MM.1S (cell line): ENCODE measurements at regions not wholly inside any gene's neighbourhood (a gene's known extent, or its start where the extent isn't known, plus 50 kb on each side); places are given as distances from the start of the nearest gene placed in this dataset.

Experiments
- DNase-seq: peaks from one replicate; pipeline ENCODE4 v3.0.0-alpha.2; 2015
- H2AFZ ChIP-seq: fragments of 300-600 bp; sonication (generic); 2 replicates; pipeline ENCODE4 v1.6.0; 2016; ENCODE audit warnings: antibody characterized with exemption, low read length
- H3F3A ChIP-seq: fragments of 300-600 bp; sonication (generic); 2 replicates; pipeline ENCODE4 v1.6.1; 2016; ENCODE audit warnings: mild to moderate bottlenecking, antibody characterized with exemption, low read length, moderate library complexity, mixed read lengths; ENCODE audit not compliant: insufficient read depth
- H3K27ac ChIP-seq: fragments of 300-600 bp; sonication (generic); 2 replicates; pipeline ENCODE4 v1.5.1; 2016; ENCODE audit warnings: mild to moderate bottlenecking, low read length
- H3K27me3 ChIP-seq: fragments of 300-600 bp; sonication (generic); replicated peaks from 2 replicates; pipeline ENCODE4 v1.6.0; 2016; ENCODE audit warnings: low read length; ENCODE audit not compliant: insufficient read depth
- H3K36me3 ChIP-seq: fragments of 300-600 bp; sonication (generic); replicated peaks from 2 replicates; pipeline ENCODE4 v1.6.1; 2016; ENCODE audit warnings: mild to moderate bottlenecking, low read length, mixed read lengths; ENCODE audit not compliant: insufficient read depth
- H3K4me1 ChIP-seq: fragments of 300-600 bp; sonication (generic); 2 replicates; pipeline ENCODE4 v1.6.1; 2016; ENCODE audit warnings: low read length, mixed read lengths
- H3K4me2 ChIP-seq: fragments of 300-600 bp; sonication (generic); 2 replicates; pipeline ENCODE4 v1.6.0; 2016; ENCODE audit warnings: low read depth, low read length
- H3K4me3 ChIP-seq: fragments of 300-600 bp; sonication (generic); 2 replicates; pipeline ENCODE4 v1.5.1; 2016; ENCODE audit warnings: low read length, mixed read lengths
- H3K79me2 ChIP-seq: fragments of 300-600 bp; sonication (generic); 2 replicates; pipeline ENCODE4 v1.6.1; 2016; ENCODE audit warnings: mixed run types, low read length, mixed read lengths
- H3K9ac ChIP-seq: fragments of 300-600 bp; sonication (generic); 2 replicates; pipeline ENCODE4 v1.6.1; 2016; ENCODE audit warnings: low read length, mixed read lengths
- H3K9me2 ChIP-seq: fragments of 300-600 bp; sonication (generic); replicated peaks from 2 replicates; pipeline ENCODE4 v1.6.1; 2016; ENCODE audit warnings: mild to moderate bottlenecking, low read length, mixed read lengths; ENCODE audit not compliant: insufficient read depth
- H3K9me3 ChIP-seq: fragments of 300-600 bp; sonication (generic); replicated peaks from 2 replicates; pipeline ENCODE4 v1.6.1; 2016; ENCODE audit warnings: mild to moderate bottlenecking, low read length, mixed read lengths; ENCODE audit not compliant: insufficient read depth
- H4K20me1 ChIP-seq: fragments of 300-600 bp; sonication (generic); 2 replicates; pipeline ENCODE4 v1.6.1; 2016; ENCODE audit warnings: mild to moderate bottlenecking, low read length, moderate library complexity, mixed read lengths; ENCODE audit not compliant: insufficient read depth
- CTCF ChIP-seq: fragments of 300-600 bp; sonication (generic); IDR thresholded peaks from 2 replicates; pipeline ENCODE4 v1.5.1; 2016; ENCODE audit warnings: antibody characterized with exemption, low read length, mixed read lengths
- EZH2 ChIP-seq: fragments of 300-600 bp; sonication (generic); optimal IDR thresholded peaks from 2 replicates; pipeline ENCODE3; 2017; ENCODE audit warnings: low read depth, mild to moderate bottlenecking, antibody characterized with exemption, low read length, mixed read lengths
- EZH2phosphoT487 ChIP-seq: fragments of 300-600 bp; sonication (generic); IDR thresholded peaks from 2 replicates; pipeline ENCODE4 v1.6.1; 2018; ENCODE audit warnings: antibody characterized with exemption, low read length

- no peak for TF ChIP-seq EZH2phosphoT487
- no peak for TF ChIP-seq CTCF
- TF ChIP-seq EZH2, result no peak
- H3K4me2 ChIP-seq, result no peak overlapping the region
- no peaks in the 10 kb centered on the region for H3K9me2 ChIP-seq
- no peaks in the 10 kb centered on the region for H3F3A ChIP-seq
- no peak overlapping the region for H3K27ac ChIP-seq
- DNase-seq, result no peak
- no peaks in the 10 kb centered on the region for H3K79me2 ChIP-seq
- H3K4me3 ChIP-seq, result no peak overlapping the region
- H3K9ac ChIP-seq, result no peak overlapping the region
- H4K20me1 ChIP-seq, result no peaks in the 10 kb centered on the region
- H3K36me3 ChIP-seq, result no peaks in the 10 kb centered on the region
- H3K4me1 ChIP-seq, result no peaks in the 10 kb centered on the region
- H3K27me3 ChIP-seq, result no peaks in the 10 kb centered on the region
- H2AFZ ChIP-seq, result no peak overlapping the region
- no peaks in the 10 kb centered on the region for H3K9me3 ChIP-seq
Measured at GRCh38 chr1:87273291-87273690, 55.4 kb upstream of the LMO4 start.

GRCh38 chr1:87274851-87275250, 53.8 kb upstream of the LMO4 start:
- Histone ChIP-seq H3K79me2 (no peaks in the 10 kb centered on the region), H4K20me1 (no peaks in the 10 kb centered on the region), H2AFZ (no peak overlapping the region), H3K4me2 (no peak overlapping the region), H3K4me1 (no peaks in the 10 kb centered on the region), H3K27me3 (no peaks in the 10 kb centered on the region), H3K27ac (no peak overlapping the region), H3K9me2 (no peaks in the 10 kb centered on the region), H3K4me3 (no peak overlapping the region), H3K36me3 (no peaks in the 10 kb centered on the region), H3F3A (no peaks in the 10 kb centered on the region), H3K9me3 (no peaks in the 10 kb centered on the region), H3K9ac (no peak overlapping the region)
- no peak for TF ChIP-seq CTCF
- no peak for TF ChIP-seq EZH2
- no peak for TF ChIP-seq EZH2phosphoT487
- DNase-seq, result no peak

DNA sequence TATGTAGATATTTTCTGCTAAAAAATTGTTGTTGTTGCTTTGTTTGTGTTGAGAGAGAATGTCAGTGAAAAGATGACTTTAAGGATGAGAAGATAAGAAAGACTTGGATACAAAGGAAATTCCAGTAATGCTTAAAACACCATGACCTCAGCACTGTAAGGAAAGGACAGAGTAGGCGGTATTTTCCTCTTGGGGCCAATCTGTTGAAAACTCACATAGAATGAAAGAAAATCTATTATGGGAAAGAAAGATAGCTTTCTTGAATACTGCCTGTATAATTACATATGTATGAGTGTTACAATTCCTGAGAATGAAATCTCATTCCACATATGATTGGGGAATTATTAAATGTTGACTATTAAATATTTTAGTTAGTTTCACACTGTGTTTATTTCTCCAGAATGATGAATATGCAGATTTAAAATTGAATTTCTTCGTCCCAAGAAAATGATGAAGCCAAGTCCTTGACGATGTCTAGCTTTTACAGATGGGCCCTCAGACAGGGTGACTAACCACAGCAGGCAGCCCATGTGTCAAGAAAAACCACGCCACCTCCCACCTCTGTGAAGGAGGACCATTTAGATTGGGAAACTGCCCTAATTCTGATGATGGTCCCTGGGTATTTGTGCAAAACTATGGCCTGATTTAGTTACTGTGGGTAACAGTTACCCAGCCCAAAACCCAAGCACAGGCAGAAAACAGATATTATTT, 49.7 kb upstream of the LMO4 start:
- H3K27me3 ChIP-seq, result no peaks in the 10 kb centered on the region
- no peak overlapping the region for H3K27ac ChIP-seq
- no peak overlapping the region for H3K4me2 ChIP-seq
- H3F3A ChIP-seq, result no peaks in the 10 kb centered on the region
- TF ChIP-seq CTCF (no peak), EZH2phosphoT487 (no peak), EZH2 (no peak)
- DNase-seq, result no peak
- H3K4me3 ChIP-seq, result no peak overlapping the region
- no peaks in the 10 kb centered on the region for H3K4me1 ChIP-seq
- no peak overlapping the region for H2AFZ ChIP-seq
- H3K36me3 ChIP-seq, result no peaks in the 10 kb centered on the region
- no peaks in the 10 kb centered on the region for H3K9me3 ChIP-seq
- H3K9ac ChIP-seq, result no peak overlapping the region
- H3K79me2 ChIP-seq, result no peaks in the 10 kb centered on the region
- no peaks in the 10 kb centered on the region for H4K20me1 ChIP-seq
- H3K9me2 ChIP-seq, result no peaks in the 10 kb centered on the region
